Tibial nerve (tissue), 3 donors: ENCODE measurements at regions not wholly inside any gene's neighbourhood (a gene's known extent, or its start where the extent isn't known, plus 50 kb on each side); places are given as distances from the start of the nearest gene placed in this dataset.

ENCODE experiments used
- CTCF ChIP-seq, 5 experiments: fragments of 200-600 bp in 3 of 5; fragments of 450-650 bp in 2 of 5; sonication (generic) in 3 of 5; IDR thresholded peaks; one replicate each; pipeline ENCODE4 v1.5.1; 2016 to 2019; ENCODE audit warnings: antibody characterized with exemption in 5 of 5, mild to moderate bottlenecking in 3 of 5, moderate library complexity in 2 of 5
- POLR2A ChIP-seq, 2 donors: fragments of 450-650 bp; IDR thresholded peaks; one replicate each; pipeline ENCODE4 v1.6.1; 2017; ENCODE audit warnings: antibody characterized with exemption in 2 of 2, mild to moderate bottlenecking in 2 of 2, moderate library complexity in 2 of 2

GRCh38 chr14:101313268-101313667 is 248.0 kb upstream of the DIO3 start:
- TF ChIP-seq CTCF (IDR thresholded peaks at IDR 0.05), result no peak
- no peak for TF ChIP-seq POLR2A (IDR thresholded peaks at IDR 0.05)
